ENCODE measurements at regions not wholly inside any gene's neighbourhood (a gene's known extent, or its start where the extent isn't known, plus 50 kb on each side); places are given as distances from the start of the nearest gene placed in this dataset.
A peak's percentile ranks its signal among the peaks of the same experiment; 100 is the strongest.

DNA sequence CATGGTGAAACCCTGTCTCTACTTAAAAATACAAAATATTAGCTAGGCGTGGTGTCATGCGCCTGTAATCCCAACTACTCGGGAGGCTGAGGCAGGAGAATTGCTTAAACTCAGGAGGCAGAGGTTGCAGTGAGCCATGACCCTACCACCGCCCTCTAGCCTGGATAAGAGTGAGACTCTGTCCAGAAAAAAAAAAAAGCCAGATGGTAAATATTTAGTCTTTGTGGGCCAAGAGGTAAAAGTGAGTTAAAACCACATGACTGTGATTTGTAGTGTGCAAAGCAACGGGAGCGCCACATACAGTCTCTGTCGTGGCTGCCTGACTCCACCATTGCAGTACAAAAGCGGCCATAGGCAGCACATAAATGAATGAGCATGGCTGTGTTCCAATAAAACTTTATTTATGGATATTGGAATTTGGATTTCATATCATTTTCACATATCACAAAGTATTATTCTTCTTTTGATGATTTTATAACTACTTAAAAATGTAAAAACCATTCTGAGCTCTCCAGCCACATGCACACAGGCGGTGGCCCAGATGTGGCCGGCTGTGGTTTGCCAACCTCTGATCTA lies 51.8 kb upstream of the CASZ1 start:
- ATAC-seq, result no peak
- intact Hi-C loops (cut with micrococcal nuclease), result no loop called here
- no peak for DNase-seq

DNA sequence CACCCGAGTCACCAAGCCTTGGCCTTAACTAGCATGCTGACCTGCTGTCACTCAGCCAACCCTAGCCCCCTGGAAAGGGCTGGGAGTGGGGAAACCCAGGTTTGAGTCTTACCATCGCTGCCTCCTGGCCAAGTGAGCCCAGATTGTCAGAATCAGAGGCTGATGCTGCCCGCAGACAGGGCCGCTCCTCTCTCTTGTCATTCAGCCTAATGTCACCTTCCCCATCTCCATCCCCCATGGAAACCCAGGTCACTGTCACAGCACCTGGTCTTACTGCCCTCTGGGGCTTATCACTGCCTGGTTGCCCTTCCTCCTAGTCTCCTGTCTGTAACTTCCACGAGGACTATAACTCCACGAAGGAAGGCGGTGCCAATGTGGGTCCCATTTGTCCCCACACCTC lies 53.6 kb upstream of the CASZ1 start:
- DNase-seq (no peak), ATAC-seq (no peak)
- intact Hi-C loops (cut with micrococcal nuclease), result no loop called here

- ATAC-seq (peak; percentile 17), DNase-seq (no peak)
- intact Hi-C loops (cut with micrococcal nuclease), result no loop called here
These were observed 54.9 kb upstream of the CASZ1 start for GRCh38 chr1:10851024-10852013.

- intact Hi-C loops (cut with micrococcal nuclease), result no loop called here
- ATAC-seq, result peak; percentile 70
These were observed 55.6 kb upstream of the CASZ1 start for GRCh38 chr1:10852018-10852417.

DNA sequence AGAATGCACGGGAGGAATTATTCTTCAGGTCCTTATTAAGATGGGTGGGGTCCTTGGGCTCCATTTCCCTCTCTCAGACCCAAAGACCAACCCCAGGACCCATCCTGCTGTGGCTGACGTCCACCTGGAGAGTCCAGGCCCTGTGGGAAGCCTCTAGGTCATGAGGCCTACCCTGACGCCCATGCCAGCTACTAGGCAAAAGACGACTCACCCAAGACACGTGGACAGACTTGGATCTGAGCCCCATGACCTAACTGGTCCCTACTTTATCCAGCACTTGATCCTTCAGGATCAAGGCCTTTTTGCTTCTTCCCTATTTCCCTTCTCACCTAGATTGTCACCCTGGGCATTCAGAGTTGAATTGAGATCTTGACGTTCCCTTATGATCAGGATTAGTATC lies 56.0 kb upstream of the CASZ1 start:
- DNase-seq, result no peak
- intact Hi-C loops (cut with micrococcal nuclease), result no loop called here
- ATAC-seq, result no peak

More at GRCh38 chr1:10852018-10852417, 55.6 kb upstream of the CASZ1 start:
- peak; percentile 46 for DNase-seq

- ATAC-seq, result no peak
- no peak for DNase-seq
- intact Hi-C loops (cut with micrococcal nuclease), result no loop called here
These were observed 56.6 kb upstream of the CASZ1 start for GRCh38 chr1:10852998-10853520.

- ATAC-seq, result no peak
- intact Hi-C loops (cut with micrococcal nuclease), result no loop called here
- no peak for DNase-seq
These were observed 57.3 kb upstream of the CASZ1 start for GRCh38 chr1:10853701-10854100.

DNA sequence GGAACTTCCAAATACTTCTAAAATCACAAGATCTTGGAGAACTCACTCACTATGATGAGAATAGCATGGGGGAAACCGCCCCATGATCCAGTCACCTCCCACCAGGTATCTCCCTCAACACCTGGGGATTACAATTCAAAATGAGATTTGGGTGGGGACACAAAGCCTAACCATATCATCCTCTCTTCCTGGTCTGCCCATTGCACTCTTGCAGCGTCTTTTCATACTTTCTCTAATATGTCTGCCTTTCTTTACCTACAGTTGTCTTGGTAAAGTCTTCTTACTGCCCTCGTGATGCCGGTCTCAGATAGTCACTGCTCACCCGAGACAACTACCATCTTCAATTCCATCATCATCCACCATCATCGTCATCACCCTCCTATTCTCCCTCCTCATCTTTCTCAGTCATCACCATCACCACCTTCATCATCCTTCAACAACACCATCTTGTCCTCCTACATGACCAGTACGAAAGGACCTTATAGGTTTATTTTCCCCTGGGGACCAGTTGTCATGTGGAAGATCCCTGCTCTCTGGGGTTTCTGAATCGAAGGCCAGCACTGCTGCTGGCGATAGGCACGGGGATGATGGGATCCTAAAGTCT lies 58.5 kb upstream of the CASZ1 start:
- intact Hi-C loops (cut with micrococcal nuclease), result no loop called here
- DNase-seq (no peak), ATAC-seq (no peak)

DNA sequence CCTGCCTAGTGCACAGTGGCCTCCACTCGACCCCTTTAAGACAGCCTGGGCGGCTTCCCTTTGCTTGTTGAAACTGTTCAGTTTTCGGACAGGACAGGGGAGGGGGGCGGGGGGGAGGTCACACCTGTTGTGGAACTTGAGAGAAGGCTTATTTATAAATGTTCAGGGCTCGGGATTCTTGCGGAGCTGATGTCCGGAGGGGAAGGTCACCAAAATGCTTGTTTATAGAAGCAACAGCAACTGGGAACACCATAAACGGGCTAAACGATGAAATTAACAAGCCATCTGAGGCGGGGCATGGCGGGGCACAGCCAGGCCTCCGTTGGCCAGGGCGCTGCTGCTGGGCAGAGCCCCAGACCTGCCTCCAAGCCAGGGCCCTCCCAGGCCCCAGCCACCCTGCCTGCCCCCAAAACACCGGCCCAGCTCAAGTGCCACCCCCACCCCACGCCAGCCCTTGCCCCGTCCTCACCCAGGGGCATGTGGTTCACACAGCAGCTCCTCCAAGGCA lies 59.8 kb upstream of the CASZ1 start:
- ATAC-seq, result no peak

GRCh38 chr1:10856863-10857598 lies 60.6 kb upstream of the CASZ1 start:
- DNase-seq, result no peak
- intact Hi-C loops (cut with micrococcal nuclease), result no loop called here
- no peak for ATAC-seq

More for the DNA sequence above, 59.8 kb upstream of the CASZ1 start:
- intact Hi-C loops (cut with micrococcal nuclease), result no loop called here
- DNase-seq, result no peak

DNA sequence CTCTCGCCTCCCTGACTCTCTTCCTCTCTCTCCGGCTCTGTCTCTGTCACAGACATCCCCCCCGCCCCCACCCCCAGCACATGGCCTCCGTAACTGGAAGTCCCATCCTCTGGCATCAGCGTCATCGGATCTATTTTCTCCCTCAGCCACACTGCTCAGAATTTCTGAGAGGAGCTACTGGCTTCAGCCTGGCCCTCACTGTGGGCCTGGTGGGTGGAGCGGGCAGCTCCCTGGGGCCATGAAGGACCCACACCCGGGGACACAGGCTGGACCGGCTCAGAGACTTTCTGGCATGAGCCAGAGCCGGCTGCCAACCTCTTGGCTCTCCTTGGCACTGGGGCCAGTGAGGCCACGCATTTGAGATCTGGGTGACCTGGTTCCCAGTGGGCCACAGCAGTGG lies 61.2 kb upstream of the CASZ1 start:
- peak; percentile 61 for ATAC-seq
- DNase-seq, result peak; percentile 49
- intact Hi-C loops (cut with micrococcal nuclease), result no loop called here

GRCh38 chr1:10860218-10860617 lies 63.8 kb upstream of the CASZ1 start:
- intact Hi-C loops (cut with micrococcal nuclease), result loop anchor here (10.0 kb wide), 1 partner anchor 345 kb away; no protein-coding TSS in a partner anchor
- DNase-seq, result no peak
- no peak for ATAC-seq

DNA sequence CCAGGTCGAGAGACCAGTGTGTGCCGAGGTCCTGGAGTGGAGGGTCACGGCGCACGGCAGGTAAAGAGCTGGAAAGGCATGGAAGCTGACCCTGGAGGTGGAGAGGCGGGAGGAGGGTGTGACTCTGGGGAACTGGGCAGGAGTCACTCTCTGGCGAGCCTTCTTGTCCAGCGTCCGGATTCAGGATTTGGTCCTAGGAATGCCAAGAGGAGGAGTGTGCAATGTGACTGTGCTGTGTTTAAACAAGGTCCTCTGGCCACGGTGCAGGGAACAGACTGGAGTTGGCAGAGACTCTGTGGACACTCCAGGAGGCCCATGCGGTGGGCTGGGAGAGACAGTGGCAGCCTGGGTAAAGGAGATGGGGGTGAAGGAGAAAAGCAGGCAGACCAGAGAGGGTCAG lies 64.2 kb upstream of the CASZ1 start:
- intact Hi-C loops (cut with micrococcal nuclease), result loop anchor here (10.0 kb wide), 1 partner anchor 346 kb away; no protein-coding TSS in a partner anchor
- ATAC-seq, result peak; percentile 64
- peak; percentile 45 for DNase-seq

GRCh38 chr1:10861822-10862221 lies 65.4 kb upstream of the CASZ1 start:
- no peak for DNase-seq
- intact Hi-C loops (cut with micrococcal nuclease), result loop anchor here (10.0 kb wide), 1 partner anchor 347 kb away; no protein-coding TSS in a partner anchor
- peak; percentile 38 for ATAC-seq

DNA sequence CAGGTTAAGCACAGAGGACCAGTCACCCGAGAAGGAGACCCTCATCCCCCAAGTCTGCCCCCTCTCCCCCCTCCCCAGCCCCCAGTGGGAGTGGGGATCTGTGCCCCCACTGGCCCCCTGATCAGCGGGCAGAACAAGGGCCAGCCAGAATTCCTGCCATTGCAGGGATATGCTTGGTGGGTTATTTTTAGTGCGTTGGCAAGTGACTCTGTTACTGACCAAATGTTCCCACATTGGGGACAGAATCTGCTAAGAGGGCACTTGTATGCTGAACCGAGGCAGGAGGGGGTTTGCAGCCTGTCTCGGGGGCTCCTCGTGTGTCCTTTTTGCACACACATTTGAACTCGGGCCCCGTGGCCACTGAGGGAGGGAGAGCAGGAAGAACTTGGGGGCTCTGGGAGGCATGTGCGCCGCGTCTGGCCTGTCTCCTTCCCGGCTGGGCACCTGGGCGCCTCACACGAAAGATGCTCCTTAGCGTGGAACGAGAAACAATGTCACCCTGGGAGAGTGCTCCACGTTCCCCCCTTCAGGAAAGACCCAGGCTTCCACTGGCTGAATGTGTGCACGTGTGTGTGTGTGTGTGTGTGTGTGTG lies 66.4 kb upstream of the CASZ1 start:
- ATAC-seq (peak; percentile 69), DNase-seq (peak; percentile 47)
- intact Hi-C loops (cut with micrococcal nuclease), result loop anchor here (10.0 kb wide), 1 partner anchor 348 kb away; no protein-coding TSS in a partner anchor

DNA sequence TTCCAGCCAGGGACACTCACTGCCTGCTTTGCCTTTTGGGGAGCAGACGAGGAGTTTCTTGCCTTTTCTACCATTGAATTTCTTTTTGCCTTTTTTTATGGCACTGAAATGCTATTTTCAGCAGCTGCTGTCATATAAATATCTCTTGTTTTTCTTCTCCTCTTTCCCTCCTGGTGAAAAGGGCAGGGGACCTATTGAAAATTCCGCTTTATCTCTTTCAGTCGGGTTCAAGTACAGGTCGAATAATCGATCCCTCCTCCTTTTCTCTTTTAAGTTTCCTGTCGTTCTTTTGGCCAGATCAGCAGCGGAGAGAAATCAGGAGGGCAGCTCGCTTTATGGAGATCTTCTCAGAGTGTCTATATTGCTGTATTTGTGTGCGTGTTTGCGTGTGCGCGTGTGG lies 67.4 kb upstream of the CASZ1 start:
- ATAC-seq (no peak), DNase-seq (no peak)
- intact Hi-C loops (cut with micrococcal nuclease), result loop anchor here (10.0 kb wide), 1 partner anchor 349 kb away; no protein-coding TSS in a partner anchor

DNA sequence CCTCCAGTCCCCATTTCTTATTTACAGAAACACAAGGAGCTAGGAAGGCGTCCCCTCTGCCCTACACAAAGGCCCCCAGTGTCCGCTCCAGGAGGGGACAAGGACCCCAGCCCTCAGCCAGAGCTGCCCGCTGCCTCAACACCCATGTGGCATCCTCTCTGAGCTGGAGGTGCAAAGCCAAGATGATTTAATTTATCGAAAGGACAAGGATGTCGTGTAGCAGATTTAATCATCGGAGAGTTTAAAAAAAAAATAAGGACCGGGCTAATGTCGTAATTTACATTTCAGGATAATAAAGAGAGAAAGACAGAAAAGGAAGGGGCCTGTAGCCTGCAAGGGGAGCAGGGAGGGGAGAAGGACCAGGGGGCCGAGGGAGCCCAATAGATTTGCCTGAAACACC lies 68.3 kb upstream of the CASZ1 start:
- no peak for ATAC-seq
- intact Hi-C loops (cut with micrococcal nuclease), result loop anchor here (10.0 kb wide), 1 partner anchor 350 kb away; no protein-coding TSS in a partner anchor
- no peak for DNase-seq
